A673 (cell line): ENCODE measurements at regions not wholly inside any gene's neighbourhood (a gene's known extent, or its start where the extent isn't known, plus 50 kb on each side); places are given as distances from the start of the nearest gene placed in this dataset.

ENCODE experiments used
- EZH2 ChIP-seq: fragments of 200-600 bp; sonication (generic); IDR thresholded peaks from 2 replicates; pipeline ENCODE4 v1.6.1; 2017; ENCODE audit warnings: borderline replicate concordance, low read depth, mild to moderate bottlenecking, mixed read lengths, antibody characterized with exemption, low read length; ENCODE audit not compliant: poor library complexity, severe bottlenecking
- TF ChIP-seq, protein P1 (sequence below): fragments of 300-800, 200-600 bp; sonication (generic); conservative IDR thresholded peaks from 2 replicates; pipeline ENCODE4 v1.5.1; 2017; ENCODE audit warnings: low read depth, mild to moderate bottlenecking, antibody characterized with exemption, low read length, moderate library complexity, mixed read lengths

- TF ChIP-seq, protein P1, sequence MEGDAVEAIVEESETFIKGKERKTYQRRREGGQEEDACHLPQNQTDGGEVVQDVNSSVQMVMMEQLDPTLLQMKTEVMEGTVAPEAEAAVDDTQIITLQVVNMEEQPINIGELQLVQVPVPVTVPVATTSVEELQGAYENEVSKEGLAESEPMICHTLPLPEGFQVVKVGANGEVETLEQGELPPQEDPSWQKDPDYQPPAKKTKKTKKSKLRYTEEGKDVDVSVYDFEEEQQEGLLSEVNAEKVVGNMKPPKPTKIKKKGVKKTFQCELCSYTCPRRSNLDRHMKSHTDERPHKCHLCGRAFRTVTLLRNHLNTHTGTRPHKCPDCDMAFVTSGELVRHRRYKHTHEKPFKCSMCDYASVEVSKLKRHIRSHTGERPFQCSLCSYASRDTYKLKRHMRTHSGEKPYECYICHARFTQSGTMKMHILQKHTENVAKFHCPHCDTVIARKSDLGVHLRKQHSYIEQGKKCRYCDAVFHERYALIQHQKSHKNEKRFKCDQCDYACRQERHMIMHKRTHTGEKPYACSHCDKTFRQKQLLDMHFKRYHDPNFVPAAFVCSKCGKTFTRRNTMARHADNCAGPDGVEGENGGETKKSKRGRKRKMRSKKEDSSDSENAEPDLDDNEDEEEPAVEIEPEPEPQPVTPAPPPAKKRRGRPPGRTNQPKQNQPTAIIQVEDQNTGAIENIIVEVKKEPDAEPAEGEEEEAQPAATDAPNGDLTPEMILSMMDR = no peak
- no peak for TF ChIP-seq EZH2
Measured at GRCh38 chr1:47661040-47661439, 223.2 kb downstream of the FOXD2 start.
